ENCODE measurements at regions not wholly inside any gene's neighbourhood (a gene's known extent, or its start where the extent isn't known, plus 50 kb on each side); places are given as distances from the start of the nearest gene placed in this dataset.

- TF ChIP-seq CTCF (IDR thresholded peaks at IDR 0.05) (no peak), POLR2A (IDR thresholded peaks at IDR 0.05) (no peak), POLR2AphosphoS5 (IDR thresholded peaks at IDR 0.05) (no peak), EP300 (IDR thresholded peaks at IDR 0.05) (no peak)
Observed at GRCh38 chr1:11358984-11359383, 86.0 kb downstream of the UBIAD1 start.
